HG03135 (cell line): ENCODE measurements at regions not wholly inside any gene's neighbourhood (a gene's known extent, or its start where the extent isn't known, plus 50 kb on each side); places are given as distances from the start of the nearest gene placed in this dataset.

ENCODE experiments used
- ATAC-seq: cut with Tn5 transposase; IDR thresholded peaks from one replicate; pipeline ENCODE4 v1.9.1; 2021; ENCODE audit warnings: mild to moderate bottlenecking, moderate library complexity; ENCODE audit not compliant: unreplicated experiment

GRCh38 chr4:163941221-163941905 is 446.9 kb downstream of the TMA16 start:
- ATAC-seq = no peak

GRCh38 chr4:163948920-163949455 is 454.5 kb downstream of the TMA16 start:
- ATAC-seq = no peak

GRCh38 chr4:163949976-163950601 is 455.6 kb downstream of the TMA16 start:
- no peak for ATAC-seq

- ATAC-seq = no peak
Observed at GRCh38 chr4:163955288-163955687, 460.8 kb downstream of the TMA16 start.

GRCh38 chr4:163958751-163959150 is 464.3 kb downstream of the TMA16 start:
- ATAC-seq = no peak

GRCh38 chr4:163959932-163960331 is 465.4 kb downstream of the TMA16 start:
- no peak for ATAC-seq

- ATAC-seq = no peak
Observed at GRCh38 chr4:163966612-163967011, 472.1 kb downstream of the TMA16 start.

- ATAC-seq = no peak
Observed at GRCh38 chr4:163967263-163967662, 472.8 kb downstream of the TMA16 start.

- ATAC-seq = no peak
Observed at GRCh38 chr4:163967710-163968109, 473.2 kb downstream of the TMA16 start.

- ATAC-seq = no peak
Observed at GRCh38 chr4:163969291-163969690, 474.8 kb downstream of the TMA16 start.

- no peak for ATAC-seq
Observed at GRCh38 chr4:163976588-163976987, 482.1 kb downstream of the TMA16 start.

- ATAC-seq = no peak
Observed at GRCh38 chr4:163988391-163988790, 493.9 kb downstream of the TMA16 start.

- ATAC-seq = no peak
Observed at GRCh38 chr4:163988865-163989264, 494.4 kb downstream of the TMA16 start.

GRCh38 chr4:163991298-163991865 is 496.9 kb downstream of the TMA16 start:
- no peak for ATAC-seq

- ATAC-seq = no peak
Observed at GRCh38 chr4:164009435-164009834, 514.9 kb downstream of the TMA16 start.

- no peak for ATAC-seq
Observed at GRCh38 chr4:164011791-164012190, 517.3 kb downstream of the TMA16 start.

- ATAC-seq = no peak
Observed at GRCh38 chr4:164012396-164013027, 518.0 kb downstream of the TMA16 start.

- ATAC-seq = no peak
Observed at GRCh38 chr4:164021947-164022346, 527.5 kb downstream of the TMA16 start.

GRCh38 chr4:164023214-164023613 is 528.7 kb downstream of the TMA16 start:
- no peak for ATAC-seq

GRCh38 chr4:164027805-164028204 is 533.3 kb downstream of the TMA16 start:
- ATAC-seq = peak; percentile 61

GRCh38 chr4:164039482-164039881 is 545.0 kb downstream of the TMA16 start:
- ATAC-seq = no peak
